Stimulated activated CD4-positive, alpha-beta T cell treated with anti-CD3 and anti-CD28 coated beads, Interleukin-12 subunit alpha, Interleukin-12 subunit beta, amount 100 ng/mL, for 4 hours (primary cell): ENCODE measurements at regions not wholly inside any gene's neighbourhood (a gene's known extent, or its start where the extent isn't known, plus 50 kb on each side); places are given as distances from the start of the nearest gene placed in this dataset.
"Not testable (repeated sequence)": the region's sequence is repeated elsewhere in the genome, so short reads cannot be mapped to it uniquely, and the experiment has no call there.

Experiments
- DNase-seq: peaks from one replicate; pipeline ENCODE4 v3.0.0-alpha.2; 2020

GRCh38 chr5:167936944-167937634 lies 354.4 kb upstream of the WWC1 start:
- no peak for DNase-seq

GRCh38 chr5:167937635-167937998 lies 353.8 kb upstream of the WWC1 start:
- no peak for DNase-seq

- DNase-seq = no peak
Observed at GRCh38 chr5:167939686-167940085, 351.8 kb upstream of the WWC1 start.

GRCh38 chr5:167940911-167941310 lies 350.5 kb upstream of the WWC1 start:
- no peak for DNase-seq

GRCh38 chr5:167941556-167941955 lies 349.9 kb upstream of the WWC1 start:
- DNase-seq = not testable (repeated sequence)

GRCh38 chr5:167943343-167943742 lies 348.1 kb upstream of the WWC1 start:
- no peak for DNase-seq

GRCh38 chr5:167944121-167944852 lies 347.2 kb upstream of the WWC1 start:
- no peak for DNase-seq

- no peak for DNase-seq
Observed at GRCh38 chr5:167945542-167946384, 345.7 kb upstream of the WWC1 start.

- no peak for DNase-seq
Observed at GRCh38 chr5:167947306-167947705, 344.1 kb upstream of the WWC1 start.

GRCh38 chr5:167948251-167948650 lies 343.2 kb upstream of the WWC1 start:
- no peak for DNase-seq

GRCh38 chr5:167949435-167949834 lies 342.0 kb upstream of the WWC1 start:
- no peak for DNase-seq

- no peak for DNase-seq
Observed at GRCh38 chr5:167950126-167950721, 341.2 kb upstream of the WWC1 start.

- no peak for DNase-seq
Observed at GRCh38 chr5:167951116-167951515, 340.3 kb upstream of the WWC1 start.

GRCh38 chr5:167952278-167952995 lies 339.0 kb upstream of the WWC1 start:
- DNase-seq = no peak

GRCh38 chr5:167953151-167953798 lies 338.2 kb upstream of the WWC1 start:
- no peak for DNase-seq

- no peak for DNase-seq
Observed at GRCh38 chr5:167961731-167962130, 329.7 kb upstream of the WWC1 start.

- DNase-seq = no peak
Observed at GRCh38 chr5:167964529-167964928, 326.9 kb upstream of the WWC1 start.

GRCh38 chr5:167965710-167966109 lies 325.7 kb upstream of the WWC1 start:
- DNase-seq = no peak

GRCh38 chr5:167966979-167967378 lies 324.5 kb upstream of the WWC1 start:
- no peak for DNase-seq

- no peak for DNase-seq
Observed at GRCh38 chr5:167967494-167968177, 323.8 kb upstream of the WWC1 start.

- DNase-seq = no peak
Observed at GRCh38 chr5:167968837-167969236, 322.6 kb upstream of the WWC1 start.
